HG03196 (cell line): ENCODE measurements at regions not wholly inside any gene's neighbourhood (a gene's known extent, or its start where the extent isn't known, plus 50 kb on each side); places are given as distances from the start of the nearest gene placed in this dataset.

Experiments
- ATAC-seq: cut with Tn5 transposase; IDR thresholded peaks from one replicate; pipeline ENCODE4 v1.9.1; 2021; ENCODE audit not compliant: unreplicated experiment

- no peak for ATAC-seq
These were observed 253.7 kb upstream of the PRDM9 start for GRCh38 chr5:23253621-23254198.

DNA sequence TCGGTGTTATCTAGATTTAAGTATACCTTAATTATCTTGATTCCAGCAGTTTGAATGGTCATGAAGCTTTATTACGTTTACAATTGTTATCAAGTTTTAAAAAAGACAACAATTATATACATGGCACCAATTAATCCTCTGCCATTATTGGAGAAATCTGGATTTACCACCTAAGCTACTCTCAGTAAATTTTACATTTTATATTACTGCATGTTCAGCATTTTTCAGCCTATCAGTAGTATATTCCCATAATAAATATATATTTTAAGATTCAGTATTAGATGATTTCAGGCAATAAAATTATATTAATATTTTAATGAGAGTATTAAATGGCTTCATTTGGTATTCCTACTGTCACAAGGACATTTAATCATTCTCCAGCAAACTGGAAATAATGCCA, 264.5 kb upstream of the PRDM9 start:
- no peak for ATAC-seq

- no peak for ATAC-seq
These were observed 272.2 kb upstream of the PRDM9 start for GRCh38 chr5:23235246-23235645.

DNA sequence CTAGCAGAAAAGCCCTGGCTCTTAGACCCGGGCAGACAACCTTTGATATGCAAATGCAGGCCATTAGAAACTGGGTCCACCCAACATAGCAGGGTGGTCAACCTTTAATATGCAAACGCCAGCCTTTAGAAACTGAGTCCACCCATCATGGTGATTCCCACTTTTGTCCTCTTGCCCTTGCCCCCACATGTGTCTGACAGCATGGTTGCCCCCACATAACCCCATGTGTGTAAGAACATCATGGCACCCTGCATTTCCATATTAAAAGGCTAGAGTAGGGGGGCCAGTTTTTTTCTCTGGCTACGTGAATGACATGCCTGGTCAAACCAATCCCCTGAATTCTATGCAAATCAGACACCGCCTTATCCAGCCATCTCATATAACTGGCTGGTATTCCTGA, 273.2 kb upstream of the PRDM9 start:
- ATAC-seq: no peak

- no peak for ATAC-seq
These were observed 283.6 kb upstream of the PRDM9 start for GRCh38 chr5:23223846-23224245.

DNA sequence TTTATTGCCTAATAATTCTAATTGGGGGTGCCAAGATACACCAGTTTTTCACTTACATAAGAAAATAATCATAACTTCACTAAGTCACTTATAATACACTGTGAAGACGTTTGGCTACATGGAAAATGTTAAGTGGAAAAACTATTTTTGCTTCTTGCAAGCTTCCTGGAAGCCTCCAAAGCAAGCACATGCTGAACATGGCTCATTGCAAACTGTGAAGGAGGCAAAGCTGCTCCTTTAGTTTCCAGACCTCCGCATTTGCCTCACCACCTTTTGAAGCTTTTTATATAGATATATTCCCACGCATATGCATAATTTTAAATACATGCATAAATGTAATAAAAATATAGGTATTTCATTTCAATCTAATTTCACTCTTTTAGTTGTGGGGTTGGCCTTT, 285.6 kb upstream of the PRDM9 start:
- no peak for ATAC-seq

- ATAC-seq: no peak
These were observed 290.2 kb upstream of the PRDM9 start for GRCh38 chr5:23217159-23217558.

- ATAC-seq: no peak
These were observed 291.1 kb upstream of the PRDM9 start for GRCh38 chr5:23216345-23216744.

DNA sequence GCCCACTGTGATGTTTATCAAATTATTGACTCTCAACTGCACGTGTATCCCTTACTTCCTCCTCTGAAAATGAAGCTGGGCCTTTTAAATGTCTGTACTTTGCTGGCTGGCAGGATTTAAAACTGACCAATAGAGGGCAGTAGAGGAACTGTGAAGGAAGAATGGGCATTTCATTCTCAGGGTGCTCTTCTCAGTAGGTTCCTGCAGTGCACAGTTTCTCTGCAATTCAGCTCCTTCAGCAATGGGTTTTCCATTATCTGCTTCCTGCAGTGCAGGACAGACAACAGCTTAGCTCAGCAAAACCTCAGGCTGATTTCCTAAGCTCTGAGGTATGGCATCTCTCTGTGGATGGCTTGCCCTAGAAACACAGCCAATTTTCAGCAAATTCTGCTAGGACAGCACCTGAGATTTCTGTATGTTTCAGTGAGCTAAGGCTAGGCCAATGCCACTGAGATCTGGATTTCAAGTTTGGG, 298.4 kb upstream of the PRDM9 start:
- no peak for ATAC-seq

DNA sequence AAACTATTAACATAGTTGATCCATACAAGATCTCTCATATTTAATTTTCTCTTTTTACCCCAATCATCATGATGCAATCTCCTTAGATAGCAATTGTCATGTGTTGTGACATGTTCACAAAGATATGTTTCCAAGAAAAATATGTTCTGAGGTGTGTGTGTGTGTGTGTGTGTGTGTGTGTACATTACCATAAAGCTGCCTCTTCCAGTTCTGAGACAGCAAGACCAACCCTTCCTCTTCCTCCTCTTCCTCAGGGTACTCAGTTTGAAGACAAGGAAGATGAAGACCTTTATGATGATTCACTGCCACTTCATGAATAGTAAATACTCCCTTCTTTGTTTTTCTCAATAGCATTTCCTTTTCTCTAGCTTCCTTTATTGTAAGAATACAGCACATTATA, 303.3 kb upstream of the PRDM9 start:
- ATAC-seq: no peak

DNA sequence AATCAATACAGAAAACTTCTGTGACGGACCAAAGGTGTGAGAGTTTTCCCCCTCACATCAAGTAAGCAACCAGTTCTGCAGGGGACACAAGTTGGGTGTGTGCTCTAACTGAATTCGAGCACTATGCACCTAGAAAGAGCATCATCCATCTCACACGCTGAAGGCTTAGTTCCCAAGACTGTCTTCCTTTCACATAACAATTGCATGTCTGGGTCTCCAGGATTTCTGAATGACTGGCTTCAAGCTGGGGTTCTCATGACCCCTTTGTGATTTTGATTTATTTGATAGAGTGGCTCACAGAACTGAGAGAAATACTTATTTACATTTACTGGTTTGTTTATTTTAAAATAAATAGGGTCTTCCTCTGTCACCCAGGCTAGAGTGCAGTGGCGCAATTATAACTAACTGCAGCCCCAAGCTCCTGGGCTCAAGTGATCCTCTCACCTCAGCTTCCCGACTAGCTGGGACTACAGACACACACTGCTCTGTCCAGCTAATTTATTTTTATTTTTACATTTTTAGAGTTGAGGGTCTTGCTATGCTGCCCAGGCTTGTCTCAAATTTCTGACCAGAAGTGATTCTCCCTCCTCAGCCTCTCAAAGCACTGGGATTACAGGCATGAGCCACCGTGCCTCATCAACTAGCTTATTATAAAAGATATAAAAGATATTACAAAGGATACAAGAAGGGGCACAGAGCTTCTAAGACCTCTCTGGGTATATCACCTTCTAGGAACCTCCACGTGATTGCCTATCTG, 316.7 kb upstream of the CDH12 start:
- no peak for ATAC-seq

DNA sequence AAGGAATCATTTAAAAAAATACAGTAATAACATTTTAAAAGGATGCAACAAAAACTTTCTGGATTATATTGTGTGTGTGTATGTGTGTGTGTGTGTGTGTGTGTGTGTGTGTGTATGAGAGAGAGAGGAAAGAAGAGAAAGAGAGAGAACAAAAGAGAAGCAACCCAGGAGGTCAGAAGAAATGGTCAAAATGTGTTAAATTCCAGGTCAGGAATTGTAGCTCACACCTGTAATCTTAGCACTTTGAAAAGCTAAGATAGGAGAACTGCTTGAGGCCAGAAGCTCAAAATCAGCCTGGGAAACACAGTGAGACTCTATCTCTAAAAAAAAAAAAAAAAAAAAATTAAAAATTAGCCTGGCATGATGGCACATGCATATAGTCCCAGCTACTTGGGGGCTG, 311.8 kb upstream of the CDH12 start:
- ATAC-seq: no peak

DNA sequence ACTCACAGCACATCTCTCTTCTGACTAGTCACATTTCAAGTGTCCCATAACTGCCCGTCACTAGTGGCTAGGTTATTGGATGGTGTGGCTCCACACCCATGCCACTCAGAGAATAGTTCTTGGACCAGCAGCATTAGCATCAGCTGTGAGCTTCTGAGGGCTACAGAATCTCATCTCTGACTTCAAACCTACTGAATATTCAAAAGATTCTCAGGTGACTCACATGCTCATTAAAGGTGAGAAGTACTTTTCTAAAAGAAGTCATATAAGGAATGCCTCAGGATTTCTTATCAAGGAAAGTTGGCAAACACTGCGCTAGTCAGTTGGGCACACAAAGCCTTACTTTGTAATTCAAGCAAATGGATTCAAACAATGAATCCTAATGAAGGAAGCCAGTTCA, 305.0 kb upstream of the CDH12 start:
- ATAC-seq: no peak

- ATAC-seq: no peak
These were observed 304.6 kb upstream of the CDH12 start for GRCh38 chr5:23157716-23158115.

DNA sequence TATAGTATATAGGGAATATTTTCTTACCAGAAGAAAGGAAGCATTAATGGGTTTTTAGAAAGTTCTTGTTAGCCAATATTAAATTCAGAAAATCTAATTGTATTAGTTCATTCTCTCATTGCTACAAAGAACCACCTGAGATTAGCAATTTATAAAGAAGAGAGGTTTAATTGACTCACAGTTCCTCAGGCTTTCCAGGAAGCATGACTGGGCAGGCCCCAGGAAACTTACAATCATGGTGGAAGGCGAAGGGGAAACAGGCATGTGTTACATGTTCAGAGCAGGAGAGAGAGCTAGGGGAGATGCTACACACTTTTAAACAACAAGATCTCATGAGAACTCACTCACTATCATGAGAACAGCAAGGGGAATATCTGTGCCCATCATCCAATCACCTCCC, 304.0 kb upstream of the CDH12 start:
- ATAC-seq: no peak

- ATAC-seq: no peak
These were observed 294.5 kb upstream of the CDH12 start for GRCh38 chr5:23147625-23148024.

DNA sequence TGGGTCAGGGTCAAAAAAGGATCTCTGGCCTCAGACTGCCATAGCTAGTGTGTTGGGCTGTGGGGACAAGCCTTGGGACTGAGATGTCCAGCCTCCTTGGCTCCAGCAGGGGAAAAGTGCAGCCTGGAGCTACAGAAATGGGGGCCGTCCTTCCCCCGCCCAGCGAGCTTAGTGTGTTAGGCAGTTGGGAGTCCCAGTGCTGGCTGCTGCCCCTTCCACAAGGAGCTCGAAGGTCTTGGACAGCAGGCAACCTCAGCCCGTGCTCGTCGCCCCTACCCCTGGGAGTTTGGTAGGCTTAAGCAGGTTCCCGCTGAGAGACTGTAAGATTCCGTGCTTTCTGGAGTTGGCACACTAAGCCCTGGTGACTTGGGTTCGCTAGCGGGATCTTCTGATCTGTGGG, 293.0 kb upstream of the CDH12 start:
- no peak for ATAC-seq

- ATAC-seq: peak; percentile 68
These were observed 286.4 kb upstream of the CDH12 start for GRCh38 chr5:23139338-23140171.

- no peak for ATAC-seq
These were observed 283.8 kb upstream of the CDH12 start for GRCh38 chr5:23136958-23137357.

GRCh38 chr5:23132231-23132630, 279.1 kb upstream of the CDH12 start:
- no peak for ATAC-seq

GRCh38 chr5:23112237-23112636, 259.1 kb upstream of the CDH12 start:
- no peak for ATAC-seq

- ATAC-seq: no peak
These were observed 251.9 kb upstream of the CDH12 start for GRCh38 chr5:23105021-23105420.
